Stimulated activated CD4-positive, alpha-beta T cell treated with anti-CD3 and anti-CD28 coated beads, TNF-alpha, amount 100 ng/mL, for 1 hour (primary cell): ENCODE measurements at regions not wholly inside any gene's neighbourhood (a gene's known extent, or its start where the extent isn't known, plus 50 kb on each side); places are given as distances from the start of the nearest gene placed in this dataset.

Experiments
- DNase-seq, 3 donors: peaks; one replicate each; pipeline ENCODE4 v3.0.0-alpha.2; 2020; ENCODE audit warnings: low read depth in 3 of 3, low spot score in 1 of 3

DNA sequence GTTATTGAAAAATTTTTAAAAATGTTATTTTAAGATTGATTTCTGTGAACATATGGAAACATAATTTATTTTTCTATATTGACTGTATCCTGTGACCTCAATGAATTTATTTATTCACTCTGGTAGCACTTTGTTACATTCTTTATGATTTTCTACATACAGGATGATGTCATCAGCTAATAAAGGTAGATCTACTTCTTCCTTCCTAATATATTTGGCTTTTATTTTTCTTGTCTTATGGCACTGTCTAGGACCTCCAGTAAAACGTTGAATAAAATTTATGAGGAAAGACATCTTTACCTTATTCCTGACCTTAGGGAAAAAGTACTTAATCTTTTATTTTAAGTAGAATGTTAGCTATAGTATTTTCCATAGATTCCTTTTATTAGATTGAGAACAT lies 78.8 kb upstream of the MAF start:
- no peak for DNase-seq

DNA sequence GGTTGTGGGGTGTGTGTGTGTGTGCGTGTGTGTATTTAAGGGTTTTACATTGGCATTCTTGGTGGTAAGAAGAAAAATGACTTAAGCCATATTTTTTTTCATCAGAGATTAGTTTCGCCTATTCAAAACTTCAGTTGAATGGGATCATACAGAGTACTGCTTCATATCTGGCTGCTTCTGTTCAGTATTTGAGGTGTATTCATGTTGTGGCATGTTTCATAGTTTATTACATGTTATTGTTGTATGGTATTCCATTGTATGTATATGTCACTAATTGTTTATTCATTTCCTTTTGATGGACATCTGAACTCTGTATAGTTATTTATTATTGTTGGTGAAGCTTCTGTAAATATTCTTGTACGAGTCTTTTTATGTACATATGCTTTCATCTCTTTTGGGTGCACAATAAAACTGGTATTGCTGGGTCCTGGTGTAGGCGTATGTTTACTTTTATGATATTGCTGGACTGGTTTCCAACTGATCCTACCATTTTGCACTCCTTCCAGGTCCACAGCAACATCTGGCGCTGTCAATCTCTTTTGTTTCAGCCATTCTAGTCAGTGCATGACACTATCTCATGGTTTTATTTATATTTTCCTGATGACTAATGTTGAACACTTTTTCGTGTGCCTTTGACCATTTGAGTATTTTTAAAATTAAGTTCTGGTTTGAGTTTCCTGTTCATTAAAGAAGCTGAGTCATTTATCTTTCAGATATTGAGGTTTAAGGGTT lies 77.4 kb upstream of the MAF start:
- DNase-seq: no peak

DNA sequence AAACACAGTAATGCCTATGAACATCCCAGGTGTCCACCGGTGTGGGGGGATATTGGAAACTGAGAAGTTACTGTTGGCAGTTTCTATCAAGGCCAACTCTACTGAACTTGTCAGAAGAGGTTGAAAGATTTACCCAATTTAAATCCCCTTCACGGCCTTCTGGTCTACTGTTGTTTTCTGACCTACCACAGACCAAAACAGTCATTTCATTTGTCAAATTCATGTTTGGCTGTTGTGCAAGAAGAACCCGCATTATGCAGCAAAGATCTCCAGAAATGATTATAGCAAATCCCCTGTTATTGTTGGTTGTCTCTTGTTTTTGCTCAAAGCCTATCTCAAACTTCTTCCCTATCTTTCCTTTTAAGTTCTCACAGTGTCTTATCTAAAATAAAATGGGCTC lies 73.1 kb upstream of the MAF start:
- DNase-seq: no peak

DNA sequence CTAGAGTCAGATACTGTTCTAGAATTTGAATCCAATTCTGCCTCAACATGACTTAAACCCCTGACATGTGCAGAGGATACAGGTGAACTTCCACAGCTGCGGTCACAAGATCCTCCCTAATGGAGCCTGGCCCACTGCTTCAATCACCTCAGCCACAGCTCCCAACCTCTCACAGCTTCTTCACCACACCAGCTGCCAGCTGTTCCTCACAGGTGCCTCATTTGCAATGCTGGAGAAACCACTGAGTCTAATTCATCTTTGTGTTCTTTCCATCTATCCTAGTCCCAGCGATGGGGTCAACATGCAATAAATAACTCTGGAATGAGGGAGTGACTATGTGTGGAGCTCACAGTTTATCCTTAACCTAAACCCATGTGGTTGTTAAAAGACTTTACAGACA lies 72.0 kb upstream of the MAF start:
- no peak for DNase-seq

DNA sequence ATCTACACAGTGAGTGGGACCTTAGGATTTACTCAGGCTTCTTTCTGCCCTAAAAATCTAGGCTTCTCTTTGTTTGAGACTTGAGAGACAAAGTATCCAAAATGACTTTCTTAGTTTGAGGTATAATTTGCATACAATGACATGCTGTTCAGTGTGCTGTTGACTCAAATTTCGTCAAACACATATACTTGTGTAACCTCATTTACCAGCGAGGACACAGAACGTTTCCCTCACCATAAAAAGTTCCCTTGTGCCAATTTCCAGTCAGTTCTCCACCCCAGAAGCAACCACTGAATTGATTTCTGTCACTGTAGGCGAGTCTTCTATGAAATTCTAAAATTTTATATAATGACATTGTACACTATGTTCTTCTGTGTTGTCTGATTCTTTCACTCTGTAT lies 68.0 kb upstream of the MAF start:
- no peak for DNase-seq

DNA sequence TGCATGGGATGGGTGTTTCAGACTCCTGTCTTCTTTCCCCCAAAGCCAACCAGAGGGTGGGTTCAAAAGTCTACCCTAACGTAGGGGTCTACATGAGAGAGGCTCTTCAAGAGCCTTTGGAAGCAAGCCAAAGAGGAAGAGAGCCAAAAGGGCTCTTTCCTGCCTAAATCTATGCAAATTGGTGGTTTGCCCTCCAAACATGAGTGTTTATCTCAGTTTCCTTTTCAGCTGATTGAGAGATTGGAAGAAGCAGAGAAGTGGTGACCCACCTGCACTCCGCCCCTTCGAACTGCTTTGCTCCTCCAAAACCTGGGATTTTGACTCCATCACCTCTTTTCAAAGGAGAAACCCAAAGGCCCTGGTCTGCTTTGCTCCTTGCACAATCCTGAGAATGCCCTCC lies 65.4 kb upstream of the MAF start:
- DNase-seq: no peak

DNA sequence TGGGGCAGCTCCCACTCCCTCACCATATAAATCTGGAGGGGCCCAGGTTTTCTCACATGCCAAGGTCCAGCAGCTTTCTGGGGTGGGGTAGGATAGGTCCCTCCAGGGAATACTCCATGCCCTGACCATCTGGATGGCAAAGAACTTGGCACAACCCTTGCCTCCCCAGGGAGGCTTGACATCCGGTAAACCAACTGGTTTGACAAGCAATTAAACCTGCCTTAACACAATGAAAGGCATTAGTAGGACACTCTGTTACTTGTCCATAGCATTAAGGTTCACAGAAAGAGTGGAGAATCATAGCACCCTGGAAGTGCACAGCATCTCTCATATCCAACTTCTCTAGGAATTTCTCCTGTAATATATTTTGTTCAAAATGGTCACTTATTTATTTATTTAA lies 63.9 kb upstream of the MAF start:
- DNase-seq: no peak

DNA sequence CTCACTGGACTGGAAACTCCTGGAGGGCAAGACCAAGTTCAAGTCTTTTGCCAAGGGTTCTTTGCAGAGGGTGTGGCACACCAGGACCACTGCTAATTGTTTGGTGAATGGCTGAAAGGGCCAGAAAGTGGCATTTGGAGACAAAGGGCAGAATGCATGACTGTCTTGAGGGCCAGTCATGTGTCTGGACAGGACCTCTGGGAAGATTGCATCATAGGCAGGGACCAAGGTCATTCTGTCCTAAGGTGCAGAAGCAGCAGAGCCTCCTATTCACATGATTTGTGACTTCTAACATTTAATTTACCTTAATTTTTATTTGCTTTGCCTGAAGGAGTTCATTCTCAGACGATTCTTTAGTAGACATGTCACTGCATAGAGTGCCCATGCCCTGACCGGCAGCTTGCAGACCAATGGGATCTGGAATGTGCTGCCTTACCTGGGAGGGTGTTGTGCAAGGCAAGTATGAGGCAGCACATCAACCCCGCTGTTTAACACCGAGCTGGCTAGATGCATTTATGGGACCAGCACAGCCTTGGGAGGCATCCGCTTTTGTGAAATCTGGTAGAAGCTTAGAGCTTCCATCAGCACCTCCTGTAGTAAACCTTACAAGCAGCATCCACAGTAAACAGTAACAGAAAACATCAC lies 62.3 kb upstream of the MAF start:
- no peak for DNase-seq

DNA sequence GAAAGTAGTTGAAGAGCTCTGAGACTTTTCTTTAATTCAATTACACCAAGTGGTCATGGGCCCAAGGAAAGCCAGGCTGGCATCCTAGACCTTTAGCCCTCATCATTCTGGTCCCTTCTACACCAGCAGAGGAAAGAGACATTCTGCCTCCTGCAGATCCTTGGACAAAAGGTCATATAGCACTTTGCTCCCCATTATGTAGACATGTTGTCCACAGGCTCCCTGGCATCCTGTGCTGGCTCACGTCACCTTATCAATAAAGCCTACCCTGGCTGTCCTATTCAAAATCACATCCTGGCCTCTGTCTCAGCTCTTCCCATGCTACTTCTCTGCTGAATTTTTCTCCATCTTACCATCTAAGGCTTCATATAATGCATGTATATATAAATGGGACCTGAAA lies 61.6 kb upstream of the MAF start:
- no peak for DNase-seq

DNA sequence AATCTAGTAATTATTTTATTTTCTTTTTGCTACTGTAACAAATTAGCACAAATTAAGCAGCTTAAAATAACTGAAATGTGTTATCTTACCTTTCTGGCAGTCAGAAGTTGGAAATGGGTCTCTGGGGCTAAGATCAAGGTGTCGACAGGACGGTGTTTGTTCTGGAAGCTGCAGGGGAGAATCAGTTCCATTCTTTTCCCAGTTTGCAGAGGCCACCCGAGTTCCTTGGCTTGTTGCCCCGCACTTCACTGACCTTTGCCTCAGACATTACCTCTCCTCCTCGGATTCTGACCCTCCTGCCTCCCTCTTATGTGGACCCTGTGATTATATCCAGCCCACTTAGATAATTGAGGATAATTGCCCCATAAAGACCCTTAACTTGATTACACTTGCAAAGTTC lies 61.0 kb upstream of the MAF start:
- DNase-seq: no peak

DNA sequence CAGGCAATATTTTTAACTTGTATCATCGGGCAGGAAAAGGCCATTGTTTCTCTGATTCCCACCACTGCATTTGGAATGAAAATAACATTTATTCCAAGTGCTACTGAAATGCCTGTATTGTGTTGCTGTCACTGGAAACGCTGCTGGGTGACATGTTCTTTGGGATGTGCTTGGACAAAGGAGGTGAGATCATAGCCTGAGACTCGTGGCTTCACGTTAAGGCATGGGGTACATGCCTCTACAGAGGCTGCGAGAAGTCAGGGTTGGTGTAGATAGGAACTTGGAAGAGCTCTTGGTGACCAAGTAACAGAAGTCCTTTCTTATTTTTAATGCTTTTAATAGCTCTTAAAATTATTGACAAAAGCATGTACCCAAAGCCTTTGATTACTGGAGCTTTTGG lies 58.8 kb upstream of the MAF start:
- no peak for DNase-seq

DNA sequence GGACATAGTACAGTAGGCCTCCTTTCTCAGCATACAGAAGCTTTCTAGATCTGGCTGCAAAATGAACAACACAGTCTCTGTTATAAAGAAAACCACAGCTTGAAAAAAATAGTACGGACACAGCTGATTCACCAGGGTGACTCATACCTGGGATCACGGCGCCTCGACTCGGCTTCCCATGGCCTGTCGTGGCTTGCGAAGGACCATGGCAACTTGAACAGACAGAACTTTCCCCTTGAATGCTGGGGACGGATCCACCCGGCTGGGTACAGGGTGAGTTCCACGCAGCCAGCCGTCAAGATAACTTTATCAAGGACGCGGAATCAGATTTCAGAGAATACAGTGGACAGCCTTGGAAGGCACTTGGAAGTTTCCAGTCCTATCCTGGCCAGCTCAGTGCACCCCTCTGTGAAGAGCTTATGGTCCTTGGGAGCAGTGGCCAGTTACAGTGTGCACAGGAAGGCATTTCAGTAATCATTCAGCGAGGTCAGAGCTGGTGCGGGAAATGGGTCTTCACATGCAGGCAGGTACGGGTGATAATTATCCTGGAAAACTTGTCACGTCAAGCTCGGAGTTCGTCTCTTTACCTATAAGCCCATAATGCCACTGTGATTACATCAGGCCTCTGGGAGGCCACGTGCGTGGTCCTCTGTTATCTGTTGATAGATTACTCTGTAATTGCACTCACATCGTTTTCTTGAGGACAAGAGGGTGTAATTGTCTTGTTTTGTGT lies 57.9 kb upstream of the MAF start:
- no peak for DNase-seq

DNA sequence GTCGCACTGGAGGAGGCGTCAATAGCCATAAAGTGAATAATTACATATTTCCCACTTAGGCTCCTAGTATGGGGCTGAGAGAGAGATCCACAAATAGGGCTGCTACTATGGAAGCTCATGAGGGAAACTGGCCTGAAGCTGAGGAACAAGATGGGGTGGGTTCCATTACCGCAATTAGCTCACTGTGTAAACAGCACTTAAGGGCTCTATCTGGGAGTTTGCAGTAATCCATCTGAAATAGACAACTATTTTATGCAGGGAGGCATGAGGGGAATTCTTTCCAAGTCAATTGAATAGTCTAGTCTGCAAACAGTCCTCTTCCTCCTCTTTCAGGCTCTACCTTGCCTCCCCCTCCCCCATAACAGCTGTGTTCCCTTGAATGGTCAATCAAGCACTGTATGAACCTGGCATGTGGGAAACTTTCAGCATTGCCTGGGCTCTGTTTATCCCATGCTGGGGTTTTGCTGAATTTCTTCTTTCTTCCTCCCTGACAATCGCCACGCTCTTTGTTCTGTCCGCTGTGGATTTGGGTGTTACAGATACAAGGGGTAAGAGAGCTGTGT lies 56.1 kb upstream of the MAF start:
- DNase-seq: no peak

DNA sequence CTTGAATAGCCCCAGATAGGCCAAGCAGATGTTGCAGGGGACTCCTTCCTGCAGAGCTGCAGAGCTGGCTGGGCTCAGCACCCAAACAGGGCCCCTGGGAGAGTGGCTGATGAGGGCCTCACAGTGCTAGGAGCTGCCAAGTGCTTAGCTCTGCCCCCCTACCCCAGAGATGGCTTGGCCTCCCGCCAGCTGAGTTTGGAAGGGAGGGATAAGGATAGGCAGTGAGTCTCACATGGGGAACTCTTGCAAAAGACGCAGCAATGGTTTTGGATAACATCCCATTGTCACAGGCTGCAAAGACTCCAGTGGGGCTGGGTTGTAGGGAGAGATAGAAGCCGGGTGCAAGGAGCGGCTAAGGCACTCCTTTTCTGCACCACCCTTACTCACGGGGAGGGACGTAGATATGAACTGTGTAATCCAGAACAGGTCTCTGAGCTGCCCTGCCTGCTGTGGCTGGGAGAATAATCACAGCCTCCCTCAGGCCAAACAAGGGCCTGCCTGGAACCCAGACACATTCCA lies 52.9 kb upstream of the MAF start:
- DNase-seq: no peak

DNA sequence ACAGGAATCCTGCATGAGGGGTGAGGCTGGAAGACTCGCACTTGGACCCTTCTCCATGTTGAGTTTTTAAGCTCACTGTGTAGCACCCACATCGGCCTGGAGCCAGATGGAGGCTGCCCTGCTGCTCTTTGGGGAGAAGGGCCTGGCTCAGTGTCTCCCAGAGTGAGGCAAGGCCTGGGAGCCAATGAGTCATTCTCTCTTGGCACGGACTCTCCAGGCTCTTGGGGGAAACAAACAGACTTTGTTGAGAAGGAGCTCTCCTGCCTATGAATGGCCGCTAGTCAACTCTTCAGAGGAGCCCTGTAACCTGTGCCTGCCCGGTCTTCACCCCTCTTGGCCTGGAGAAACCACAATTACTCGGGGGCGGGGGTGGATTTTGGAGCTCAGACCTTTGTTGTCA lies 50.8 kb upstream of the MAF start:
- DNase-seq: no peak
